Middle frontal gyrus (tissue), 1 donor: ENCODE measurements at regions not wholly inside any gene's neighbourhood (a gene's known extent, or its start where the extent isn't known, plus 50 kb on each side); places are given as distances from the start of the nearest gene placed in this dataset.

ENCODE experiments used
- DNase-seq: peaks from one replicate; pipeline ENCODE4 v3.0.0-alpha.2; 2015; ENCODE audit warnings: low spot score; ENCODE audit errors: extremely low spot score

DNA sequence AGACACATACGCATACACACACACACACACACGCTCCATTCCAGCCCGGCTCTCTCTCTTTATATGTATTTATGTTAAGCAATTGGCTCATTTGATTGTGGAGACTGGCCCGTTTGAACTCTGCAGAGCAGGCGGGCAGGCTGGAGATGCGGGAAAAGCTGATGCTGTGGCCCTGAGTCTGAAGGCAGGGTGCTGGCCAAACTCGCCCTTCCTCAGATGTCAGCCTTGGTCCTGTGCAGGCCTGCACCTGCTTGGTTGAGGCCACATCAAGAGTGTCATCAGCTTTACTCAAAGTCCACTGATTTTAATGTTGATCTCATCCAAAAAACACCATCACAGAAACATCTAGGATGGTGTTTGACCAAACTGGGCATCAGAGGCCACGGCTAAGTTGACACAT is 569.3 kb downstream of the TBC1D22A start:
- DNase-seq = no peak

DNA sequence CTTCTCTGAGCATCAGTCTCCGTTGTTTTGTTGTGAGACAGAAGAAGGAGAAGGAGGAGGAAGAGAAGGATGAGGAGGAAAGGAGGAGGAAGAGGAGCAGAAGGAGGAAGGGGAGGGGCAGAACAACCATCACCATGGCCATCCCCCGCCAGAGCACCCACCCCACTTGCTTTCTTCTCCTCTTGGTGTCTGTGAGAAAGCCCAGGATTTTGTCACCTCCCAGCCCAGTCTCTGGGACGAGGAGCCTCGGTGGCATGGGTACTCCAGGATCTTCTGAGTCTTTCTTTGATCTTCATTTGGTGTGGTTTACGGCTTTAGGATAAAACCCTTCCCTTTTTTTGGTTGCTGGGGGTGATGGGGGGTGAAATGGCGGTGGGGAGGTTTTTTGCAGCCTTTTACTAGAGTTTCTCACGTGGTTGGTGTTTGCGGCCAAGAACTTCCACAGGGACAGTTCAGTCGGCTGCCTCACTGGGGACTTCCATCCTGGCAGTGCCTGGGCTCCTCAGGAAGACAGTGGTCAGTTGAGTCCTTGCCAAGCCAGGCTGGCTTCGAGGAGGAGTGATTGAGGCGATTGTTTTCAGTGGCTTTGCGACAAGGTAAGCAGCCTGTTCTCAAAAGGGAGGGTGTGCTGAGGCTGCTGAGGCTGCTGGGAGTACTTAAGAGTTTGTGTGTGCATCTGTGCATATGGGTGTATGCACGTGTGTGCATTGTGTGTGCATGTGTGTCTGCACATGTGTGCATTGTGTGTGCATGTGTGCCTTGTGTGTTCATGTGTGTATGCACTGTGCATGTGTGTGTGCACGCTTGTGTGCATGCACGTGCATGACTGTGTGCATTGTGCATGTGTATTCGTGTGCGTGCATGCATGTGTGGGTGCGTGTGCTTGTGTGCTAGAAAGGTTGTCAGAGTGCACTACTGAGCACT is 567.5 kb downstream of the TBC1D22A start:
- DNase-seq = no peak

DNA sequence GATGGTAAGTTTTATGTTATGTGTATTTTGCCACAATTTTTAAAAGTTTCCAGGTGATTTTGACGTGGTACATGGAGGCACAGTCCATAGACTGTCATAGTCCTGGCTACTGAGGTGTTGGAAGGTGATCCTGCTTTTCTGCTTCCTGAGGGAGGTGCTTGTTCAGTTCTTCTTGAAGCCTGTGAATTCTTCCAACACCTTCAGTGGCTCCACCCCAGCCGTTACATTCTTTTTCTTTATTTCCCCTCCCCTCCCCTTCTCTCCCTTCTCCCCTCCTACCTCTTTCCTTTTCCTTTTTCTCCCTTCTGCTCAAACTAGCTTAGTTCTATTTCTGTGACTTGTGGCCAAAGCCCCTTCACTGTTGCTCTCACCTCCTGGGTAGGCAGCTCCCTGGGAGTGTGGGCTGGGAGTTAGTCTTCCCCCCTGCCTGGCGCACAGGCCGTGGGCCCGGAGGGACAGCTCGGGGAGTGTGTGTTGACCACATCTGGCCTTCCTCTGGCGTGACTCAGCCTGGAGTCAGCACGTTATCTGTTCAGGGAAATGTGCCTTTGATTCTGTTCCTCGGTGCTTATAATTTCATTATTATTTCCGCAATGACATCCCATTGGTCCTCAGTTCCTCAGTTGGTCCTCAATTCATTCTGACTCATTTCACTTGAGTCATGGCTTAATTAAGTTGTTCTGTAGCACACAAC is 566.2 kb downstream of the TBC1D22A start:
- DNase-seq = no peak

DNA sequence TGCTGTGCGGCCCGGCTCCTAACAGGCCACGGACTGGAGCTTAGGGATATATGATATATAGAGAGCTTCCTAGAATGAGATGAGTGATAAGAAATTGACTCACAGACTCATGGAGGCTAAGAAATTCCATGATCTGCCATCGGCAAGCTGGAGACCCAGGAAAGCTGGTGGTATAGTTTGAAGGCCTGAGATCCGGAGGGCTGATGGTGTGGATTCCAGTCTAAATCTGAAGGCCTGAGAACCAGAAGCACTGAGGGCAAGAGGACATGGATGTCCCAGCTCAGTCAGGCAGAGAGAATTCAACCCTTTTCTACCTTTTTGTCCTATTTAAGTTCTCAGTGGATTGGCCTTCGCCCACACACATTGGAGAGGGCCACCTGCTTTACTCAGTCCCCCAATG is 564.8 kb downstream of the TBC1D22A start:
- no peak for DNase-seq

DNA sequence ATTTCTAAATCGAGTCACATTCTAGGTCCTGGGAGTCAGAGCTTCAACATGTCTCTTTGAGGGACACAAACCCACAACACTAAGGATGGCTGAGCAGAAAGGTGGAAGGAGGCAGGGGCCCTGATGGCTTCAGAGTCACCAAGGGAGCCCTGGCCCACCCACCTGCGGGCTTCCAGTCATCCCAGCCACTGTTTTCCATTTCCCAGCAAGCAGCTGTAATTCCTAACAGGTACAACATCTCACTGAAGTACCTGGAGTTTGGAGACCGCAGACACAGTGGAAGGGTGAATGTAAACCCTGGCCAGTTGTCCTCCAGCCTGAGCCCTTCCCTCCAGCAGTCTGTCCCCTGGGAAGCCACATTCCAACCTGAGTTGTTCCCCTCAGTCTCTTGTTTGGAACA is 562.8 kb downstream of the TBC1D22A start:
- DNase-seq = no peak

DNA sequence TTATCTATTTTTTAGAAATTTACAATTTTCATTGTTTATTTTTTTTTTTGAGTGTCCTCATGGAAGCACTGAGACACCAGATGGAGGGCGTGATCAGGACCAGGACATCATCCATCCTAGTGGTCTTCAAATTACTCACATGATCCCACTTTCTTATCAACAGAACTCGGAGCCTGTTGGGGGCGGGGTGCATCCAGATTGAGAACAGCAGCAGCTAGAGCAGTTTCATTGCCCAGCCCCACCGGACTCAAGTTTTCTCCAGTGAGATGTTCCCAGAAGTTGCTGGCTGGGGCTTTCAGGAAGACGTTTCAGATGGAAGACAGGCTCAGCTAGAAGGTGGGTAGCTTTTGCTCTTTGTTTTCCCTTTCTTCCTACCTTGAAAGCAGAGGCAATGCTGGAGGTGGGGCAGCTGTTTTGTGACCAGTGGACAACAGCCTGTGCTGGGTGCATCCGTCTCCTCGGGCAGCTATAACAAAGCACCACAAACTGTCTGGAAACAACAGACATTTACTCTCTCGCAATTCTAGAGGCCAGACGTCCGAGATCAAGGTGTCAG is 562.1 kb downstream of the TBC1D22A start:
- DNase-seq = no peak

DNA sequence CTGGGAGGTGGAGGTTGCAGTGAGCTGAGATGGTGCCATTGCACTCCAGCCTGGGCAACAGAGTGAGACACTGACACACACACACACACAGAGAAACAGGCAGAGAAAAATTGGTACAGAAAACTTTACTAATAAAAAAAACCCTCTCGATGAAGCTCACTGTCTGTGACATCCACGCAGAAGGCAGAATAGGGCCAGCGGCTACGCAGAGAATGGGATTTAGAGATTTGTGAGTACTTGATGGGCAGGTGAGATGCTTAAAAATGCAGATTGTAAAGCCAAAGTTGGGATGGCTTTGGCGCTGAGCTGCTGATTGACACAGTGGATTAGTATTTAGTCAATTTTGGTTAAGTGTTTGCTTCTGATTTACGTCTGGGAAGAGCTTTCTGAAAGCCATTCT is 561.1 kb downstream of the TBC1D22A start:
- no peak for DNase-seq

DNA sequence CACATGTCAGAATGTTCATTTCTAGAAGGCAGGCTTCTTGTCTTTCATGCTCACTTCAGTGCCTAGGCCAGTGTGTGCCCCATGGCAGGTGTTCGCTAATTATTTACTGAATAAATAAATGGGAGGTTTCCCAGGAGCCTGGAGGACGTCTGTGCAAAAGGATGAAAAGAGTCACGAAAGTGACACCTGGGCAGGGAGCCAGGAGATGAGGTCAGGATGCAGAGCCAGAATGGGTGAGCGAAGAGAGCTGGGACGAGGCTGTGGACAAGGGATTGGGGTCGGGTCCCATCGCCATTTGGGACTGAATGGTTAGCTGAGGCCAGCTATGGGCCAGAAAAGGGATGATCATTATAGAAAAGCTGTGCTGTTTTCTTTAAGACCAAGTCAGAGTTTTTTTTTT is 560.4 kb downstream of the TBC1D22A start:
- no peak for DNase-seq

DNA sequence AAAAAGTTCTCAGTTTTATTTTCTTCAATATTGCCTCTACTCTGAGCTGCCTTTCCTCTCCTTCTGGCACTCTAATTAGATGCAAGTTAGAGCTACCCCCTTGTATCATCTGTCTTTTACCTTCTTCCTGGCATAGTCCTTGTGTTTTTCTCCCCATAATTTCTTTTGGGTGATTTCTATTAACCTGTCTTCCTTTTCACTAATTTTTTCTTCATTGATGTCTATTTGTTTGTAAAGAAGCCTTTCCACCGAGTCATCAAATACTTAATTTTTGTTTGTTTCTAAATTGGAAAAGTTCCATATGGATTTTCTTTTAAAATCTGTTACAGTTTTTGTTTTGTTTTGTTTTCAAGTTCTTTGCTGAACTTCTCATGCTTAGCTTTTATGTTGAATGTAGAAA is 558.1 kb downstream of the TBC1D22A start:
- DNase-seq = no peak

DNA sequence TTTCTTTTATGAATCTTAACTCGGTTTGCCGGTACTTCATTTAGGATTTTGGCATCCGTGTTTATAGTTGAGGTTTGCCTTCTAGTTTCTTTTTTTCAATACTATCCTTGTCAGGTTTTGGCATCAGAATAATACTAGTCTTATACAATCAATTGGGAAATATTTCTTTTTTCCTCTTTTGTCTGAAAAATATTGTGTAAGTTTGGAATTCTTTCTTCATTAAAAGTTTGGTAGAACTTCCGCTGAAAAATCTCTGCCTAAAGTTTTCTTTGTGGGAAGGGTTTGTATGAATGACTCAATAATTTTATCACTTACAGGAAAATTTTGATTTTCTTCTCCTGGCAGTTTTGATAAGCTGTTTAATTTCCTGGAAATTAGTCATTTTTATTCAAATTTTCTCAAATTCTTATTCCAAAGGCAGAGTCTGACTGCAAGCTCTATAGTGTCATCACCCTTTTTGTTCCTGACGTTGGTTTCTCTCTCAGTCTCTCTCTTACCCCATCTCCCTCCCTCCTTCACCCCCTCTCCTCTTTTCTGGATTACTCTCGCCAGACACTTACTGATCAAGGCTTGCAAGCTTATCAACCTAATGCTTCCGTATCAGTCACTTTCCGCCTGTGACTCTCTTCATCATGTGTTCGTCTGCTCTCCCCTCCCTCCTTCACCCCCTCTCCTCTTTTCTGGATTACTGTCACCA is 555.7 kb downstream of the TBC1D22A start:
- no peak for DNase-seq

DNA sequence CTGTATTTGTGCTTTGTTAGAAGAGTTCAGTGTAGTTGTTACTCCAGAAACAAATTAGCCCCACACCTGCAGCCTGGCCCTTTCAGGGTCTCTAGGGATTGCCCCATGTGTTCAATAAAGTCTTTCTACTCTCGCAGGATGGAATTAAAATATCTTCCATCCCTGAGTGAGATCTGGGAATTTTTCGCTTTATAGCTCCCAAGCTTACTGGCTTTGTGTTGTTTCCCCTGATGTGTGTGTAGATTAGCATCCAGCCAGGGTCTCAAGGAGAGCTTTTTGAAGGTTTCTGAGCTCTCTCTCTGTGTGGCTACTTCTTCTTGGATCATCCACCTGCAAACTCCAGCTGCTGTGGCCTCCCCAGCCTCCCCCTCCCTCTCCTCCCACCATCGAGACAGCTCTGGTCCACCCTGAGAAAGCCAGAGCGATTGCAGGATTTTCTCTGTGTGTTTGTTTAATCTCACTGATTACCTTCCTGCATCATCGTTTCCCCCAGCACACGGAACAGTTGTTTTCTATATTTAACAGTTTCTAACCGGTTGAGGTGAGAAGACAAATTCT is 553.5 kb downstream of the TBC1D22A start:
- no peak for DNase-seq

DNA sequence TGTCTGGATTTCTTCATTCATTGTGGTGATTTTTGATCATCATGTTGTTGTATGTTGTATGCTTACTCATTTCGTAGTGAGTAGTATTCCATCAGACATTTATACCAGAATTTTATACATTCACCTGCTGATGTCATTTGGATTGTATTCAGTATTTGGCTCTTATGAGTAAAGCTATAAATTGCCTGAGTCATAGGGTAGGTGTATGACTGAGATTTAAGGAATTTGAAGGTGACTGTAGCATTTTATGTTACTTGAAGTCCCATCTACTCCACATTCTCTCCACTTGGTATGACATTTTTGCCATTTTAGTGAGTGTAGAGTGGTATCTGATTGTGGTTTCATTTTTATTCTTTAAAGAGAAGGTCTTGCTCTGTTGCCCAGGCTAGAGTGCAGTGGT is 548.2 kb downstream of the TBC1D22A start:
- DNase-seq = no peak

DNA sequence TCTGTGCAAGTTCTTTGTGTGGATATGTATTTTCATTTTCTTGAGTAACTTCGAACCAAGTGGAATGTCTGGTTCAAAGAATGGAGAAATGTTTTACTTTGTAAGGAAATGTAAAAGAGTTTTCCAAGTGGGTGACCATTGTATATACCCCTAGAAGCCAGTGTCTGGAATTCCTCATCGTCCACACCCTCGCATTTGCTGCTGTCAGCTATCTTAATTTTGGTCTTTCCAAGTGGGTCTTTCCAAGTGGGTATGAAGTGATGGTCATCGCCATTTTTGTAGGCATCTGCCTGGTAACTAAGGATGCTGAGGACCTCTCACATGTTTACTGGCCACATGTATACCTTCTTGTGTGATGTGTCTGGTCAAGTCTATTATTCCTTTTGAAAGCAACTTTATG is 547.5 kb downstream of the TBC1D22A start:
- no peak for DNase-seq

DNA sequence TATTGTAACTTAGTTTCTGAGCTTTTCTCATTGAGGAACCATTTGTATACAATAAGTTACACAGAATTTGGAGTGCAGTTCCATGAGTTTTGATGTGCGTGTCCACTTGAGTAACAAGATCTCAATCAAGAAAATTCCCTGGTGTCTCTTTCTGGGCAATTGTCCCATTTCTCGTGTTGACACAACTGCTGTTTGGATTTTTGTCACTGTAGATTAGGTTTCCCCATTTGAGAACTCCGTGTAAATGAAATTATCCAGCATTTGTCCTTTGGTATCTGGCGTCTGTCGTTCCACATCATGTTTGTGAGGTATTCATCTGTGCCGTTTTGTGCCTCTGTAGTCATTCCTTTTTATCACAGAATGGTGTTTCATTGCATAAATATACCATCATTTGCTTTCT is 547.0 kb downstream of the TBC1D22A start:
- DNase-seq = no peak

DNA sequence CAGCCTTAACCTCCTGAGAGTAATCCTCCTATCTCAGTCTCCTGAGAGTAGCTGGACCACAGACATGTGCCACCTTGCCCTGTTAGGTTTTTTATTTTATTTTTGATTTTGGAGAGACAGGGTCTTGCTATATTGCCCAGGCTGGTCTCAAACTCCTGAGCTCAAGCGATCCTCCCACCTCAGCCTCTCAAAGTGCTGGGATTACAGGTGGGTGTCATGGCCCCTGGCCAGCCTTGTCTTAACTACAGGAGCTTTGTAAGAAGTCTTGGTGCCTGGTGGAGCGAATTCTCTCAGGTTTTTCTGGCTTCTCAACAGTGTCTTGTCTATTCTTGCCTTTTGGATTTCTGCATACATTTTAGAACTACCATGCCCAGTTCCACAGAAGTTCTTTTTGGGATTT is 546.4 kb downstream of the TBC1D22A start:
- DNase-seq = no peak

DNA sequence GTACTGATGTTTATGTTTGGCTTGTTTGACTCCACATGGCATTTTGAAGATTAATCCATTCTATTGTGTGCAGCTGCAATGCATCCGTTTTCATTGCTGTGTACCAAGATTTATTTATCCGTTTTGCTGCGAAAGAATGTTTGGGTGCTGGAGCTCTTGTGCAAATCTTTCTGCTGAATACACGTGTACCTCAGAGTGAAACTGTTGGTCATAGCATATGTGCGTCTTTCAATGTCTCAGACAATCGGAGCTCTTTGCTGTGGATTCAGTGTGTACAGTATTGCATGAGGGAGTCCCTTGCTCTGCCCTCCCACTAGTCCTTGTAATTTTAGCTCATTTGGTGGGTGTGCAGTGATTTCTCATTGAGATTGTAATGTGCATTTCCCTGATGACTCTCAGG is 545.4 kb downstream of the TBC1D22A start:
- no peak for DNase-seq

DNA sequence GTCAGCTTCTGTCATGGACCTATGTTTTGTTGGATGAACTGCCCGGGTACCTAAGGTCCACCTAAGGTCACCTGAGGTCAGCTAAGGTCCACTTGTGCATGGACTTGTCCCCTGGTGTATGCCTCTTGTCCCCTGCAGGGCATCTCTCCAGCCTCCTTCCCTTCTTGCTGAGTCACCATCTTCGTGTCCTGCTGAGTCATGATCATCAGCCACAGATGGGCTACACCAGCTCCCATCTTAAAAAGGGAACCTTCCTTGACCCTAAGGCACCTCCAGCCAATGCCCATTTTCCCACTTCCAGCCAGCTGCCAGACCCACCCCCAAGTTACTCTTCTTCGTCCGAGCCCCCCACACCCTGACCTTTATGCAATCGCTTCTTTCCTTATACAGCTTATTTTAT is 544.9 kb downstream of the TBC1D22A start:
- no peak for DNase-seq

DNA sequence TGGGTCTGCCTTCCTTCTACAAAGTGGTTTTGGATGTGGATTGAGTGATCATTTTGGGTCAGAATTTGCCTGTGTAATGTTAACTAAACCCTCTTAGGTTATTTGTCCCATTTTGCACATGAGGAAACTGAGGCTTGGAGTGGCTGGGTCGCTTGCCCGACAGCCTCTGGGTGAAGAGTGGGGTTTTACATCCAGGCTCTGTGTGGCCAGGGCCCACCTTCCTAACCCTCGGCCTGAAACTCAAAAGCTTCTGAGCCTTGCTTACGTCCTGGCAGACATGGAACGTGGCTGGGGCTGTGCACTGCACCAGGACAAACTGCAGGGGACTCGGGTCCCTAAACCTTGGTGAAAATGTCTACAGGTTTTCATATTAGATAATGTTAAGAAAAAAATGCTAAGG is 542.4 kb downstream of the TBC1D22A start:
- DNase-seq = no peak

DNA sequence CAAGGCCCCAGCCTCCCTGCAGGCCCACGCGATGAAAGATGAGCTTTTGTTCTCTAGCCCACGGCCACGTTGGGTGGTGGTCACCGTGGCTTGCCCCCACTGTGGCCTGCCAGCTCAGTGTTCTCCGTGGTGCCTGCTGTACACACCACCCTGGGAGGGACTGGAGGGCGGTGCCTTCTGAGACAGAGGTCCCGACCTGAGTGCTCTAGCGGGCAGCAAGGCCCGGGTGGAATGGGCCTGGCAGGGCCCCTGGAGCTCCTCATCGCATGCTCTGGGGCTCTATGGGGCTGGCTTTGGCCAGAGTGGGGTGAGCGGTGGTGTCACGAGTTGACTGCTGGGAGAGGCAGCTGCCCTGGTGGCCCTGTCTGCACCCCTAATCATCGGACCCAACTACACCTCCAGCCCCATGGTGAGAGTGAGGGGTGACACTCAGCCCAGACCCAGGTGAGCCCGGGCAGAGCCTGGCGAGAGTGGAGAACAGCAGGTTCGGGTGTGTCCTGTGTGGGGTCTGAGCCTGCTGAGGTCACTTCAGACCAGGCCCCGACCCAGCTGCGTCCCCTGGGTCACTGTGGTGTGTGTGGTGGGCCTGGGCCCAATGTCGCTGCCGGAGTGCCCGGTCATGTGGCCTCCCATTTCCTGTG is 541.9 kb downstream of the TBC1D22A start:
- no peak for DNase-seq

DNA sequence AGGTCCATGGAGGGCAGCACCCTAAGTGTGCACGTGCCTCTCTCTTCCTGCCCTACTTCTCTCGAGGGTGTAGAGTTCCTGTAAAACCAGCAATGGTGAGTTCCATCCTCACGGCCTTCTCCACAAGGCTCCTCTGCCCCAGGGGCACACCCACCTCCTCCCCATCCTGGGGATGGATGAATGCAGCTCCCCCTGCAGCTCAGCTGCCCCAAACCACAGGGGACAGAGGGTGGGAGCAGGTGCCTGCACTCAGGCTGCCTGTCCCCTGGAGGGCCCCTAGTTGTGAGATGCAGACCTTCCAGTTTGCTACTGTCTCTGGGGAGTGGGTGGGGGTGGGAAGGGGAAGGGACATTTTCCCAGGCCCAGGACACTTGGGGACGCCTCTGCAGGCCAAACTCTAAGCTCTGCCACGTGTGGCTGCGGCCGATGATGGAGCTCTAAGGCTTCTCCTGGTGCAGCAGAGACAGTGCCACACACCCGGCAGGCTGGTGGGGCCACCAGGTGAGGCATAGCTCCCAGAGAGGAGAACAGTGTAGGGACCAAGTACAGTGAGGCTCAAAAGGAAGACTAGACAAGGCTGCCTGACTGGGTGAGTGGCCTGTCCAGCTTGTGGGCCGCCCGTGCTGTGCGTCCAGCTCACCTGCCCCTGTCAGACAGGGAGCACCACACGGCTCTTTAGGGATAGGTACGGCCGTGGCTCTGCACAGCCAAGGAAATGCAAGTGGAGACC is 540.9 kb downstream of the TBC1D22A start:
- DNase-seq = no peak
